RCC 7860 (cell line): ENCODE measurements at regions not wholly inside any gene's neighbourhood (a gene's known extent, or its start where the extent isn't known, plus 50 kb on each side); places are given as distances from the start of the nearest gene placed in this dataset.

Source experiments
- DNase-seq: peaks from one replicate; pipeline ENCODE4 v3.0.0-alpha.2; 2015; ENCODE audit warnings: low spot score
- FAIRE-seq: peaks from 2 replicates; lab custom pipeline; 2012; peaks lifted over from hg19 to GRCh38; lab: Jason Lieb, UNC

DNA sequence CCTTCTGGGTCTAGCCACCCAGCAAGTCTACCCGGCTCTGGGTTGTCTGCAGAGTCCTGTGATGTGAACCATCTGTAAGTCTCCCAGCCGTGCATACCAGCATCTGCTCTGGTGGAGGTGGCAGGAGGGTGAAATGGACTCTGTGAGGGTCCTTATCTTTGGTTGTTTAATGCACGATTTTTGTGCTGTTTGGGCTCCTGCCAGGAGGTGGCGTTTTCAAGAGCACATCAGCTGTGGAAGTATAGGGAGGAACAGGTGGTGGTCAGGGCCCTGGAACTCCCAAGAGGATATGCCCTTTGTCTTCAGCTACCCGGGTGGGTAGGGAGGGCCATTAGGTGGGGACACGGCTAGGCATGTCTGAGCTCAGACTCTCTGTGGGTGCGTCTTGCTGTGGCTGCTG, 66.5 kb upstream of the ZFP42 start:
- FAIRE-seq (no peak), DNase-seq (no peak)

DNA sequence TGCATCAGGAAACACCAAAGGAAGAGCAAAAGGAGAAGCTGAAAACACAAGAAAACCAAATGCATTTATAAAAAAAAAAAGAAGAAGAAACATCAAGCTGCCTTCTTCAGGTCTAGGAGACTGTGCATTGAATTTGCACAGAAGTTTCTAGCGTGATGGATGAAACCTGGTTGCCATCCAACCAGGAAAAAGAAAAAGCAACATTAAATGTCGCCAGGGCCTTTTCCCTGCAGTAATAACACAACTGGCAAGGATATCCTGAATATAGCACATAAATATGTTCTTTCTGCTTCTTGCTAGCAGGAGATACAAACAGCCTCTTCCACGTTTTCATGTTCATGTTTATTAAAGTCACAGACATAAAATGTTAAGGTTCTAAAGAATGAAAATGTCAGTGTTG, 60.8 kb upstream of the ZFP42 start:
- FAIRE-seq (no peak), DNase-seq (no peak)

DNA sequence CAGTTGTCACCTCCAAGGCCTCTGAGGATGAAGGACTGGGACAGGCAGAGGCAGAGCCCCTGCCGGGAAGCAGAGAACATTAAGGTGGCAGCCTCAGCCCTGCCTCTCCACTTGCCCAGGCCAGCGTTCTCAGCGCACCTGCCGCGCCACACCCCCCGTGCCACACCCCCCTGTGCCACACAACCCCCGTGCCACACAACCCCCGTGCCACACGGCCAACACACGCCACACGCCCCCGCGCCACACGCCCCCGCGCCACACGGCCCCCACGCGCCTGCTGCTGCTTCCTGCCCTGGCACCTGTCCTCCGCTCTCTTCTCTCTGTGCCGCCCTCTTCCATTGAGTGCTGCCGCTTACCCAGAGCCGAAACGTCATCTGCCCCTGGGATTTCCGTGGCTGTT, 58.0 kb upstream of the ZFP42 start:
- DNase-seq (no peak), FAIRE-seq (no peak)

DNA sequence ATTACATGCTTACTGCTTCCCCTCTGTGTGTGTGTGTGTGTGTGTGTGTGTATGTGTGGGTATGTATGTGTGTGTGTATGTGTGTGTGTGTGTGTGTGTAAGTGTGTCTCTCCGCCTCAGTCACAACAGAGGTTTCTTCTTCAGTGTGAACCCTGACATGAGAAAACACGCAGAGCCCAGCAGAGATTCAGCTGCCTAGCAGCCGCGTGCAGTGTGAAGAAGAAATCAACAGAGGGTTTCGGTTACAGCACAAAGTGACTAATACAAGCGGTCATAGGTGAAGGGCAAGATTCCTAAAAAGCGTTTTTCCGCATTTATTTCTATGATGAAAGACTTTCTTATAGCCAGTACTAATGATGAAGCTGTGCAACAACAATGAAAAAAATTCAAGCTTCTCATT, 55.3 kb upstream of the ZFP42 start:
- no peak for DNase-seq
- no peak for FAIRE-seq

DNA sequence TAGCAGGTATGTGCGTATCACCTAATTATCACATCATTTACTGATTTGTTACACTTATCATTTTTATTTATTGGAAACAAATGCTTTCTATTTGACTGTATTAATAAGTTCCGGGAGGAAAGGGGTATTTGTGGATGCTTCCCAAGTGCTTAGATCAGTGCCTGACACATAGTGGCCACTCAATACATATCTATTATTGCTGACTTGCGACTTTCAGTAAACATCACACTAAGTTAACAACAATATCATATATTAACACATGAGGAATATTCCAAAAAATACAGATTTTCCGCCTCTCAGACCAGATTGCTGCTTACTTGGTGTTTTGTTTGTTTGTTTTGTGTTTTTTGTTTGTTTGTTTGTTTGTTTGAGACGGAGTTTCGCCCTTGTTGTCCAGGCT, 52.6 kb upstream of the ZFP42 start:
- FAIRE-seq (no peak), DNase-seq (no peak)

DNA sequence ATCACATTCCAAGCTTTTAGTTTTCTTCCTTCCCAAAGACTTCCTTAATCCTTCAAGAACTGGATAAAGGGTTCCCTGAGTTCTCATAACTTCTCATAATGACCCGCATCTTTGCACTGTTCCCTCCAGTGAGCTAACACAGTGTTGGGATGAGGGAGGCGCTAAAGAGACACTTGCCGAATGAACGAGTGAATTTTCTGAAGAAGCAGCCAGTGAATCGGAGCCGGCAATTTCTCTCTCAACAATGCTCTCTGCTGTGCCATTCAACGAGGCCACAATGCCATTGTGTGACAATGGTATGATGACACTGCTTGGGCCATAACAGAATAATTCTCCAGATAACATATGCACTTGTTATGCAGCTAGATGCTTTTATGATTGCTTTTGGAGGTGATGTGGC, 51.4 kb upstream of the ZFP42 start:
- FAIRE-seq (no peak), DNase-seq (no peak)
